GM21367 (cell line): ENCODE measurements at regions not wholly inside any gene's neighbourhood (a gene's known extent, or its start where the extent isn't known, plus 50 kb on each side); places are given as distances from the start of the nearest gene placed in this dataset.
"Not testable (repeated sequence)": the region's sequence is repeated elsewhere in the genome, so short reads cannot be mapped to it uniquely, and the experiment has no call there.

ENCODE experiments used
- ATAC-seq: cut with Tn5 transposase; IDR thresholded peaks from one replicate; pipeline ENCODE4 v1.9.1; 2021; ENCODE audit not compliant: unreplicated experiment

DNA sequence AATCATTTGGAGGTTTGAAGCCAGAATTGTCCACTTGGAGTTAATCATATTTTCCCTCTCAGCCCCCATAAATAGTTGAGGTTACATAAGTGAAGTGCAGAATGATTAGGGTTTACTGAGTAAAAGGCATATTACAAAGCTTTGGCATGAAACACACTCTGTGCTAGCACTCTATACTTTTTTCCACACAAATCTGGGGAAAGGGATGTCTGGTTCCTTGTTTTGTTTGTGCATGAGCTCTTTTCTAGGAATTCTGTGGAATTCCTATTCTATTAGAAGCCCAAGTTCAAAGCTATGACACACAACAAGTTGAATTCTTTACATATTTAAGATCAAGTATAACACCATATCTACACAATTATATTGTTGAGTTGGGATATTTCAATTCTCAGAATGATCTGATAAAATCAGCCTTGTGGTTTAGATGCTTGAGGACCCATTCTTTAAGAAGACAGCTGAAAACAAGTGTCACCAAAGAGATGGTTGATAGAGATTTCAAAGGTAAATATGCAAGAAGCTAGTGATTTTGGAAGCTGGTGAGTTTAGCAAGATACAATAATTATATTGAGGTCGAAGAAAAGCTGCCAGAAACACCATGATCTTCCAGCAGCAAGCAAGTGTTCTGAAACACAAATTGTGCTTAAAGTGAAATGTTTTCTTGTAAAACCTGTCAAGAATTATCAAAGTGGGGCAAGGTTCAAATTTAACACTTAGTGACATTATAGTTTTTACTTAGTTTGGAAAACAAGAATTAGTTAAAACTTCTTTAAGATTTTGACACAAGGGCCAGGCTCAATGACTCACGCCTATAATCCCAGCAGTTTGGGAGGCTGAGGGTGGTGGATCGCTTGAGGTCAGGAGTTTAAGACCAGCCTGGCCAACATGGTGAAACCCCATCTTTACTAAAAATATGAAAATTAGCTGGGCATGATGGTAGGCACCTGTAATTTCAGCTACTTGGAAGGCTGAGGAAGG, 122.6 kb downstream of the INHBA start:
- ATAC-seq: no peak

DNA sequence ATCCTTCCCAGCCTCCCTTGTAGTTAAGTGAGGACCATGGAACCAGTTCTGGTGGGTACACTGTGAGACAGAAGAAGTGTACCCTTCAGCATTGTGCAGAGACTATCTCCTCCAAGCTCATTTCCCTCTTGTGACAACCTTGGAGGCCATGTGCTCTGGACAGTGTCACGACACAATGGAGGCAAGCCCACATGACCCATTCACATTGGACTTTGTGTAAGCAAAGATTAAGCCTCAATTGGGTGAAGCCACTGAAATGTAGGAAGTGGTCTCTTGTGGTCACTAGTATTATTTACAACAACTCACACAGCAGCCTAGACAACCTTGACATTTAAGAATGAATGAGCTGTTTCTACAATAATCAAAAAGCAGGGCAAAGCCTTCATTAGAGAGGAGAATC, 124.2 kb downstream of the INHBA start:
- ATAC-seq: no peak

DNA sequence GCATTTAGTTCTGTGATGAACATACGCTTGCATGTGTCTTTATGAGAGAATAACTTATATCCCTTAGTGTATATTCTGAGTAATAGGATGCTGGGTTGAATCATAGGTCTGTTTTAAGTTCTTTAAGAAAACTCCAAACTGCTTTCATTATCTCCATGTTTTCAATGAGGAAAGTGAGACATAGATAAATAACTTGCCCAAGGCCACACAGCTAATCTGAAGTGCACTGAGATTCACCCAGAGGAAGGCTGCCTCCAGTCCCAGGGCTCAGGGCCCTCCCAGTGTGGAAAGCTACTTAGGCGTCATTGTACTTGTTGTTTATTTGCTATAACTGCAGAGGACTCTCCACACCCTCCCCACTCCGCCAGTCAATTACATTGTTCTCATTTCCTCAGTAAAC, 126.7 kb downstream of the INHBA start:
- ATAC-seq: no peak

GRCh38 chr7:41574377-41574776, 128.5 kb downstream of the INHBA start:
- no peak for ATAC-seq

DNA sequence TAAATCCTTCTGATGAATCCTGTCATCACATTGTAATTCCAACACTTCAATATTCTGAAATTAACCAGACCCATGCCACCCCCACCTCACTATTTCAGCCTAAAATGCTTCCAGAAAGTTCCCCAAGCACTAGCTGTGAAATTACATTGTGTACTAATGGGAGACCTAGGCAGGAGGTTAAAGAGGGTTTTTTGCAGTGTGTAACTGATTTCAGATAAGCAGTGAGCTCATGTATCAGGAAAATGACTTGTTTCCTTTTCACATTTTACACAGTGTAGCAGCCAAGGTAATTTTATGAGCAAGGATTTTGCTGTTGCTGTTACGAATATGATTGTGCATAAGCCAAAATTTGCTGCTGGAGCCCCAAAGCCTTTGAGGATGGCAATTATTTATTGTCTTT, 129.0 kb downstream of the INHBA start:
- ATAC-seq: no peak

DNA sequence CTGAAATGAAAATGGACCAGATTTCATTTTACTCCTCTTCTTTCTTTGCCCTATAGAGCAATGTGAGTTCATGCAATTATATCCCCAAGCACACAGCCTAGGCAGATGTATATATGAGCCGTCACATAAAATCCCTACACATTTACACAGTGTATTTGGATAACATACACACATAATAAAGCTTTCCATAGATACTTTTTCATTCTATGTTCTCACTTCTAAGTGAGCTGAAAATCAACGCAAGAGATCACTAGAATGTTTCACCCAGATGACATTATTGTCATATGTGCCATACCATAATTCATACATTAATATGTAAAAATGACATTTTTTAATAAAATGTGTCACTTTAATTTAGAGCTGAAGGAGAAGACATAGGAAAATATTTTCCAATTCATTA, 129.4 kb downstream of the INHBA start:
- no peak for ATAC-seq

GRCh38 chr7:41573015-41573414, 129.9 kb downstream of the INHBA start:
- ATAC-seq: no peak

GRCh38 chr7:41571573-41571972, 131.3 kb downstream of the INHBA start:
- no peak for ATAC-seq

- no peak for ATAC-seq
Observed at GRCh38 chr7:41570766-41571165, 132.1 kb downstream of the INHBA start.

GRCh38 chr7:41568135-41568534, 134.8 kb downstream of the INHBA start:
- no peak for ATAC-seq

GRCh38 chr7:41567731-41568114, 135.2 kb downstream of the INHBA start:
- no peak for ATAC-seq

DNA sequence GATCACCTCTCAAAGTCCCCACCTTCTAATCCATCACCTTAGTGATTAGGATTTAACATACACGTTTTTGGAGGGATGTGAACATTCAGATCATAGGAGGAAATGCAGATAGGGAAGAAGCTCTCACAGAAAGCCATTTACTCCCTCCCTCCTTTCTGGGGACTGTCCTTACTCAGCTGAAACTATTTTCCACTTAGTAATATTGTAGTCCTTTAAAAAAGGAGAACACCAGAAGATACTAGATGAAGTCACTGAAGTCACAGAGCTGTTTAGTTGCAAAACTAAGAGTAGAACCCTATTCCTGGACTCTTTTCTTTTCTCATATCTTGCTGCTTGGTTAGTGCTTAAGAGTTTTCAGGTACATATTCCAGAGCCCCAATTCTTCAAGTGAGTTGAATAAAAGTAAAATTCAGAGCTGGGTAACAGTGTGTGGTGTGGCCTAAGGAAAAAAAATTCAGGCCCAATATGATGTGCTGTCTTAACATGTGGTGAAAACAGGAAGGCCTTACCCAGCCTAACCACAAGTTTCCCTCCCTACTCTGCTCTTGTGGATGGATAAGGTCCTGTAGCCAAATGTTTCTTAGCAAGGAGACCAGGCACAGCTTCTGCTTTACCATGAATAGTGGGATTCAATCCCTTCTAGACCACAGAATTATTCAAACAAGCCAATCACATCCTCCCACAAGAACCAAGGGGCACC, 135.7 kb downstream of the INHBA start:
- ATAC-seq: no peak

DNA sequence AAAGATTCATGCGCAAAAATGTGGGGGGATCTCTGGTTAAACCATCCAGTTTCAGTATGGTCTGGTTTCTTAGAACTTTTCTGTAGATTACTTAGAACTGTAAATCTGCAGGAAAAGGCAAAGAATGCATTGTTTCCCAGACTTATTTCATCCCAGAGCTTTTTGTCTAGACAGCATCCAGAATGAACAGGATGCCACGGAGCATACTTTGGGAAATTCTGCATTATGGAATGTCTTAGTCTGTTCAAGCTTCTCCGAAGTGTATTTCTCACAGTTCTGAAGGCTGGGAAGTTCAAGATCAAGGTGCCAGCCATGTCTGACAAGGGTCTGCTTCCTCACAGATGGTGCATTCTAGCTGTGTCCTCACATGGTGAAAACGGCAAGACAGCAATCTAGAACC, 136.3 kb downstream of the INHBA start:
- ATAC-seq: no peak

- no peak for ATAC-seq
Observed at GRCh38 chr7:41565655-41566054, 137.2 kb downstream of the INHBA start.

GRCh38 chr7:41559426-41559825, 143.5 kb downstream of the INHBA start:
- ATAC-seq: no peak

GRCh38 chr7:41554481-41554880, 148.4 kb downstream of the INHBA start:
- no peak for ATAC-seq

GRCh38 chr7:41550046-41550445, 152.8 kb downstream of the INHBA start:
- not testable (repeated sequence) for ATAC-seq

DNA sequence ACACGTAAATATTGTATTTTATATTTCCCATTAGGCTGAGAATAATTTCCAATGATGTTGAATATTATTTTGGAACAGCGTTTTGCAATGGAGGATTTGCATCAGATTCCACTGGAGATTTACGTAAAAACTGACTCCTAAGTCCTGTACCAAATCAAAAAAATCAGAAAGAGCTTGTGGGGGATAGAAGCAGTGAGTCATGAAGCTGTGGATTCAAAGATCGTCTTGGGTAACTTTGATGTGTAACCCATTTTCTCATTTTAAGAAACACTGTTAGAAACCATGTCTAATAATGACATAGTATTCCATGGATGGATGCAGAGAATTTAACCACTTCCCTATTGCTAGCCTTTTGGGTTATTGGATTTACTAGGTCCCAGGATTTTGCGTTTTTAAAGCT, 158.6 kb downstream of the INHBA start:
- no peak for ATAC-seq

DNA sequence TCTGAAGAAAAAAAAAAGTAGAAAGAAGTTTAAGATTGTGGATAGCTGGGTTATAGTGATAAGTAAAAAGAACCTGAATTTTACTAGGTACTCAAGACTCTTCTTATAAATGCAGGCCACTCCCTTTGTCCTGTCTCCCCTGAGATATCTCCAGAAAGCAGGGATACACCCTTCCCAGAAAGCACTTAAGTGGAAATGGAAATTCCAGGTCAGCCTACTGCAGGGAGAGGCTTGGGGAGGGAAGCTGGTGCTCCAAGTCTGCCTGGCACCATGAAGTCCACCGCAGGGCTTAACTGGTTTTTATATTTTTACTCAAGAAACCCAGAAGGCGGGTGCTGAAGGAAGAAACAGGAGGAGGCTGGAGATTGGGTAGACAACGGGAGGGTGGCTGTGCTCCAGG, 162.3 kb downstream of the INHBA start:
- no peak for ATAC-seq

GRCh38 chr7:41538810-41539724, 163.8 kb downstream of the INHBA start:
- ATAC-seq: no peak
